Endothelial cell of umbilical vein (primary cell): ENCODE measurements at regions not wholly inside any gene's neighbourhood (a gene's known extent, or its start where the extent isn't known, plus 50 kb on each side); places are given as distances from the start of the nearest gene placed in this dataset.

Experiments used
- GATA2 ChIP-seq: IDR thresholded peaks from 2 replicates; pipeline ENCODE4 v1.7.0; 2011; ENCODE audit warnings: low read depth, mild to moderate bottlenecking, moderate library complexity, mixed read lengths, low read length; ENCODE audit not compliant: insufficient read length, insufficient read depth
- JUN ChIP-seq: IDR thresholded peaks from 2 replicates; pipeline ENCODE4 v1.6.1; 2011; ENCODE audit warnings: borderline replicate concordance, low read depth; ENCODE audit not compliant: insufficient read length, insufficient read depth
- MYC ChIP-seq: IDR thresholded peaks from one replicate; pipeline ENCODE4 v1.6.1; 2011; ENCODE audit warnings: mild to moderate bottlenecking, low read depth, low read length
- POLR2A ChIP-seq: IDR thresholded peaks from 2 replicates; pipeline ENCODE4 v1.6.1; 2012; ENCODE audit warnings: low read depth, mild to moderate bottlenecking, control low read depth, low read length
- POLR2AphosphoS5 ChIP-seq: IDR thresholded peaks from 2 replicates; pipeline ENCODE4 v1.6.1; 2012; ENCODE audit warnings: low read depth, mild to moderate bottlenecking, control low read depth, low read length, moderate library complexity; ENCODE audit not compliant: insufficient read depth
- TF ChIP-seq, protein P1 (sequence below), 2 donors: IDR thresholded peaks; 1 replicate in 1 of 2; 2 replicates in 1 of 2; pipeline ENCODE4 v1.5.1; 2011; ENCODE audit warnings: low read length in 2 of 2, mild to moderate bottlenecking in 2 of 2, moderate library complexity in 2 of 2, control low read depth in 1 of 2, inconsistent platforms in 1 of 2, low read depth in 1 of 2; ENCODE audit not compliant: insufficient read depth in 1 of 2; ENCODE audit errors: extremely low read depth in 1 of 2
- TF ChIP-seq, protein P2 (sequence below): IDR thresholded peaks from 2 replicates; pipeline ENCODE4 v1.6.1; 2011; ENCODE audit not compliant: insufficient read depth, insufficient read length

DNA sequence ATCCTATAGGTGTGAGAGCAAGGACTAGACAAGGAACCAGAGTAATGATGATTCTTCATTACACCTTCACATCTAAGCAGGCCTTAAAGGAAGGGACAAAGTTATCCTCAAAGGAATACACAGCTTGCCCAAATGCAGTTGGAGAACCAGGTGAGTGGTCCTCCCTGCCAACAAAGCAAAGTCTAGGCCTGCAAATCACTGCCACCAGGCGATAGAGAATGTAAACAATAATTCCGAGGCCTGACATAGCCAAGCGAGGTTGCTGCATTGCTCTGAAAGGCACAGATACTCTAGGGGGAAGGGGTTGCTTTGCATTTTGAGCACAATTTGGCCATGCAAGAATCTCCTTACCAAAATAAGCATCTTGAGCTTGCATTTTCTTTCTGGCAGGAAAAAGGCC, 178.2 kb upstream of the FAT1 start:
- no peak for TF ChIP-seq POLR2AphosphoS5
- TF ChIP-seq POLR2A: no peak
- TF ChIP-seq GATA2: no peak
- TF ChIP-seq, protein P1, sequence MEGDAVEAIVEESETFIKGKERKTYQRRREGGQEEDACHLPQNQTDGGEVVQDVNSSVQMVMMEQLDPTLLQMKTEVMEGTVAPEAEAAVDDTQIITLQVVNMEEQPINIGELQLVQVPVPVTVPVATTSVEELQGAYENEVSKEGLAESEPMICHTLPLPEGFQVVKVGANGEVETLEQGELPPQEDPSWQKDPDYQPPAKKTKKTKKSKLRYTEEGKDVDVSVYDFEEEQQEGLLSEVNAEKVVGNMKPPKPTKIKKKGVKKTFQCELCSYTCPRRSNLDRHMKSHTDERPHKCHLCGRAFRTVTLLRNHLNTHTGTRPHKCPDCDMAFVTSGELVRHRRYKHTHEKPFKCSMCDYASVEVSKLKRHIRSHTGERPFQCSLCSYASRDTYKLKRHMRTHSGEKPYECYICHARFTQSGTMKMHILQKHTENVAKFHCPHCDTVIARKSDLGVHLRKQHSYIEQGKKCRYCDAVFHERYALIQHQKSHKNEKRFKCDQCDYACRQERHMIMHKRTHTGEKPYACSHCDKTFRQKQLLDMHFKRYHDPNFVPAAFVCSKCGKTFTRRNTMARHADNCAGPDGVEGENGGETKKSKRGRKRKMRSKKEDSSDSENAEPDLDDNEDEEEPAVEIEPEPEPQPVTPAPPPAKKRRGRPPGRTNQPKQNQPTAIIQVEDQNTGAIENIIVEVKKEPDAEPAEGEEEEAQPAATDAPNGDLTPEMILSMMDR (IDR thresholded peaks at IDR 0.05; ENCODE audit: extremely low read depth in 1 of 2, insufficient read depth in 1 of 2, low read depth in 1 of 2, low read length in 2 of 2): no peak
- TF ChIP-seq, protein P2, sequence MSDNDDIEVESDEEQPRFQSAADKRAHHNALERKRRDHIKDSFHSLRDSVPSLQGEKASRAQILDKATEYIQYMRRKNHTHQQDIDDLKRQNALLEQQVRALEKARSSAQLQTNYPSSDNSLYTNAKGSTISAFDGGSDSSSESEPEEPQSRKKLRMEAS: no peak
- TF ChIP-seq MYC: no peak
- TF ChIP-seq JUN: no peak
